IMR-90 (cell line): ENCODE measurements at regions not wholly inside any gene's neighbourhood (a gene's known extent, or its start where the extent isn't known, plus 50 kb on each side); places are given as distances from the start of the nearest gene placed in this dataset.

Experiments
- ATAC-seq: fragments of 200-7000 bp; cut with Tn5 transposase; 2 replicates; pipeline ENCODE4 v1.9.1; 2020; ENCODE audit warnings: low read depth, mild to moderate bottlenecking, moderate library complexity
- BruUV-seq: library from RNA; stranded (reverse); fragments of 400-500 nt; replicated peaks from 2 replicates; lab custom pipeline; 2021; lab: Mats Ljungman, UMichigan
- CTCF ChIA-PET: fragments of 300-600 bp; formaldehyde crosslinking; extraction: SDS; loops from one replicate; lab custom pipeline; 2021; ENCODE audit warnings: antibody characterized with exemption; lab: Yijun Ruan, JAX
- POLR2A ChIA-PET: fragments of 300-600 bp; sonication (Branson Sonifier 250); formaldehyde crosslinking; loops from one replicate; lab custom pipeline; 2022; ENCODE audit warnings: antibody characterized with exemption; ENCODE audit not compliant: unreplicated experiment; lab: Charles Lee
- DNase-seq: peaks from one replicate; pipeline ENCODE4 v3.0.0; 2013
- H2AFZ ChIP-seq: replicated peaks from 2 replicates; pipeline ENCODE3; 2013; ENCODE audit warnings: low read length, mild to moderate bottlenecking; ENCODE audit not compliant: poor library complexity
- H2AK5ac ChIP-seq: 2 replicates; pipeline ENCODE4 v1.6.1; 2013; ENCODE audit warnings: low read depth, low read length, inconsistent platforms
- H2AK9ac ChIP-seq: replicated peaks from 2 replicates; pipeline ENCODE3; 2013; ENCODE audit warnings: mild to moderate bottlenecking, low read depth, low read length, moderate library complexity; ENCODE audit not compliant: poor library complexity
- H2BK120ac ChIP-seq: 2 replicates; pipeline ENCODE4 v1.6.1; 2013; ENCODE audit warnings: low read depth, low read length, inconsistent platforms
- H2BK15ac ChIP-seq: 3 replicates; pipeline ENCODE4 v1.6.1; 2013; ENCODE audit warnings: low read depth, low read length, inconsistent platforms
- H2BK20ac ChIP-seq: 2 replicates; pipeline ENCODE4 v1.6.1; 2013; ENCODE audit warnings: low read depth, mild to moderate bottlenecking, inconsistent platforms, low read length, moderate library complexity
- H2BK5ac ChIP-seq: 2 replicates; pipeline ENCODE4 v1.6.1; 2013; ENCODE audit warnings: mild to moderate bottlenecking, low read depth, low read length, inconsistent platforms; ENCODE audit not compliant: poor library complexity, severe bottlenecking
- H3K14ac ChIP-seq: replicated peaks from 2 replicates; pipeline ENCODE4 v1.6.1; 2013; ENCODE audit warnings: low read depth, low read length, inconsistent platforms
- H3K18ac ChIP-seq: 2 replicates; pipeline ENCODE4 v1.6.1; 2013; ENCODE audit warnings: low read depth, low read length, control low read depth
- H3K23ac ChIP-seq: 2 replicates; pipeline ENCODE4 v1.6.1; 2013; ENCODE audit warnings: low read depth, low read length, inconsistent platforms
- H3K27ac ChIP-seq: 2 replicates; pipeline ENCODE4 v1.5.1; 2013; ENCODE audit warnings: mild to moderate bottlenecking, control low read depth, low read length; ENCODE audit not compliant: insufficient read depth
- H3K27me3 ChIP-seq: 2 replicates; pipeline ENCODE4 v1.6.1; 2013; ENCODE audit warnings: low read length; ENCODE audit not compliant: control insufficient read depth, insufficient read depth
- H3K36me3 ChIP-seq: 2 replicates; pipeline ENCODE4 v1.6.1; 2013; ENCODE audit warnings: low read length, mixed read lengths; ENCODE audit not compliant: control insufficient read depth, insufficient read depth
- H3K4ac ChIP-seq: 2 replicates; pipeline ENCODE4 v1.6.1; 2013; ENCODE audit warnings: low read depth, low read length, inconsistent platforms
- H3K4me1 ChIP-seq: 2 replicates; pipeline ENCODE4 v1.6.1; 2013; ENCODE audit warnings: low read length, mixed read lengths; ENCODE audit not compliant: control insufficient read depth, insufficient read depth
- H3K4me2 ChIP-seq: 2 replicates; pipeline ENCODE4 v1.6.1; 2013; ENCODE audit warnings: low read depth, mild to moderate bottlenecking, control low read depth, low read length, moderate library complexity
- H3K4me3 ChIP-seq: 2 replicates; pipeline ENCODE4 v1.5.1; 2013; ENCODE audit warnings: low read depth, mild to moderate bottlenecking, control low read depth, low read length, moderate library complexity; ENCODE audit not compliant: insufficient read depth
- H3K56ac ChIP-seq: 2 replicates; pipeline ENCODE4 v1.6.1; 2013; ENCODE audit warnings: low read length, inconsistent platforms; ENCODE audit not compliant: insufficient read depth; ENCODE audit errors: extremely low read depth
- H3K79me1 ChIP-seq, 2 experiments: 2 replicates each; pipeline ENCODE4 v1.6.1; 2013; ENCODE audit warnings: low read length in 2 of 2, inconsistent platforms in 1 of 2, low read depth in 1 of 2
- H3K9ac ChIP-seq: 2 replicates; pipeline ENCODE4 v1.6.1; 2013; ENCODE audit warnings: low read depth, low read length, control low read depth
- H3K9me1 ChIP-seq: 2 replicates; pipeline ENCODE4 v1.6.1; 2013; ENCODE audit warnings: low read length, inconsistent platforms; ENCODE audit not compliant: insufficient read depth
- H3K9me3 ChIP-seq: 2 replicates; pipeline ENCODE4 v1.6.1; 2013; ENCODE audit warnings: low read length; ENCODE audit not compliant: control insufficient read depth, insufficient read depth
- H4K20me1 ChIP-seq: 2 replicates; pipeline ENCODE4 v1.6.1; 2013; ENCODE audit warnings: low read length, inconsistent platforms; ENCODE audit not compliant: insufficient read depth
- H4K5ac ChIP-seq: 2 replicates; pipeline ENCODE4 v1.6.1; 2013; ENCODE audit warnings: mild to moderate bottlenecking, low read depth, low read length, control low read depth
- H4K8ac ChIP-seq, 2 experiments: 2 replicates each; pipeline ENCODE4 v1.6.1; 2013; ENCODE audit warnings: low read depth in 2 of 2, low read length in 2 of 2, control low read depth in 1 of 2, inconsistent platforms in 1 of 2
- H4K91ac ChIP-seq: 2 replicates; pipeline ENCODE4 v1.6.1; 2013; ENCODE audit warnings: low read depth, low read length, inconsistent platforms; ENCODE audit not compliant: insufficient read depth
- BHLHE40 ChIP-seq: fragments of 150-350 bp; IDR thresholded peaks from 2 replicates; pipeline ENCODE4 v1.6.1; 2016; ENCODE audit warnings: mild to moderate bottlenecking, low read depth, low read length
- CEBPB ChIP-seq: IDR thresholded peaks from 2 replicates; pipeline ENCODE4 v1.6.1; 2012; ENCODE audit warnings: low read depth, low read length, improper control_type of control experiment
- CHD1 ChIP-seq: IDR thresholded peaks from 2 replicates; pipeline ENCODE4 v1.6.1; 2012; ENCODE audit warnings: low read depth, low read length, improper control_type of control experiment
- CTCF ChIP-seq: conservative IDR thresholded peaks from 2 replicates; pipeline ENCODE4 v1.5.1; 2012; ENCODE audit warnings: mild to moderate bottlenecking, low read depth, low read length, improper control_type of control experiment
- ELK1 ChIP-seq: fragments of 150-350 bp; IDR thresholded peaks from 2 replicates; pipeline ENCODE4 v1.6.1; 2016; ENCODE audit warnings: low read depth, mild to moderate bottlenecking, low read length, moderate library complexity, borderline replicate concordance
- FOS ChIP-seq: fragments of 150-350 bp; IDR thresholded peaks from 2 replicates; pipeline ENCODE4 v1.6.1; 2016; ENCODE audit warnings: low read depth, low read length
- MAFK ChIP-seq: IDR thresholded peaks from 2 replicates; pipeline ENCODE4 v1.6.1; 2012; ENCODE audit warnings: low read depth, low read length, improper control_type of control experiment
- MXI1 ChIP-seq: IDR thresholded peaks from 2 replicates; pipeline ENCODE4 v1.6.1; 2012; ENCODE audit warnings: low read depth, mild to moderate bottlenecking, low read length, moderate library complexity, borderline replicate concordance
- POLR2A ChIP-seq: IDR thresholded peaks from 2 replicates; pipeline ENCODE4 v1.6.1; 2012; ENCODE audit warnings: mild to moderate bottlenecking, low read depth, low read length
- RCOR1 ChIP-seq: IDR thresholded peaks from 2 replicates; pipeline ENCODE4 v1.6.1; 2012; ENCODE audit warnings: mild to moderate bottlenecking, low read length, improper control_type of control experiment; ENCODE audit not compliant: insufficient replicate concordance
- RFX5 ChIP-seq: IDR thresholded peaks from 2 replicates; pipeline ENCODE4 v1.8.0; 2012; ENCODE audit warnings: low read depth, mild to moderate bottlenecking, low read length, moderate library complexity
- SMC3 ChIP-seq: fragments of 150-350 bp; IDR thresholded peaks from 2 replicates; pipeline ENCODE4 v1.6.1; 2016; ENCODE audit warnings: low read depth, mild to moderate bottlenecking, antibody characterized with exemption, low read length, moderate library complexity
- USF2 ChIP-seq: fragments of 150-350 bp; IDR thresholded peaks from 2 replicates; pipeline ENCODE4 v1.6.1; 2017; ENCODE audit warnings: mild to moderate bottlenecking, antibody characterized with exemption, low read length, low read depth
- WGBS, 2 experiments: methylation state at CpG; one replicate each; pipeline versions ENCODE4 v1.1.5 to v1.1.7; 2013; ENCODE audit warnings: missing lambda C conversion rate in 2 of 2; ENCODE audit not compliant: insufficient read length in 1 of 2; ENCODE audit errors: extremely low coverage in 2 of 2; 5-methylcytosine and 5-hydroxymethylcytosine counted together
- dilution Hi-C: fragments of 300-500 bp; cut with HindIII; formaldehyde crosslinking; loops from one replicate; pipeline ENCODE4 v1.14.3; 2018; ENCODE audit warnings: low sequenced_read_pairs; ENCODE audit not compliant: unreplicated experiment
- in situ Hi-C: fragments of 300-500 bp; cut with MboI; formaldehyde crosslinking; loops from 3 replicates; pipeline ENCODE4 v1.14.3; 2019; ENCODE audit warnings: low sequenced_read_pairs, inconsistent platforms, mixed read lengths
- intact Hi-C: fragments of 100-400 bp; cut with micrococcal nuclease; formaldehyde crosslinking; loops from 2 replicates; pipeline ENCODE4 v1.10.0; 2022

GRCh38 chr5:32848681-32849080 is 137.6 kb downstream of the NPR3 start:
- Histone ChIP-seq H3K79me1 (no peaks in the 10 kb centered on the region), H3K56ac (no peak overlapping the region), H4K91ac (peak overlapping the region; percentile 77), H2BK20ac (peak overlapping the region; percentile 70), H3K9me1 (peaks cover 6% of the 10 kb centered on the region), H3K23ac (0 out of 2 replicates have a peak overlapping the region, but pooled peaks have one; percentile 18), H4K8ac (peak overlapping the region; percentile 57 to 58; a peak in 2 of 4 replicates), H4K5ac (peak overlapping the region; percentile 65), H3K27ac (peak overlapping the region; percentile 13; the same call in 1 of the 2 replicates), H2AK5ac (no peak overlapping the region), H2BK5ac (peak overlapping the region; percentile 26), H4K20me1 (no peaks in the 10 kb centered on the region), H3K18ac (peak overlapping the region; percentile 55), H2BK15ac (peak overlapping the region; percentile 43; the same call in 2 of the 3 replicates), H3K4me2 (0 out of 2 replicates have a peak overlapping the region, but pooled peaks have one; percentile 9), H3K4ac (peak overlapping the region; percentile 47), H3K36me3 (no peaks in the 10 kb centered on the region), H3K4me1 (peaks cover 8% of the 10 kb centered on the region; the same call in 1 of the 2 replicates), H2AFZ (no peak overlapping the region), H3K14ac (peak overlapping the region; percentile 30), H3K9ac (no peak overlapping the region), H3K9me3 (0 out of 2 replicates have a peak, but pooled peaks cover 2% of the 10 kb centered on the region), H2BK120ac (peak overlapping the region; percentile 62), H2AK9ac (no peak overlapping the region), H3K4me3 (no peak overlapping the region), H3K27me3 (no peaks in the 10 kb centered on the region)
- ATAC-seq (no peak), DNase-seq (peak; percentile 60)
- ChIA-PET POLR2A (no interaction called here), CTCF (interaction anchor here (0.6 kb wide), 1 partner anchor 10 kb away, joined by 3 read pairs; no protein-coding TSS in a partner anchor)
- dilution Hi-C loops (no loop called here), intact Hi-C loops (no loop called here), in situ Hi-C loops (no loop called here)
- no peak for TF ChIP-seq POLR2A
- TF ChIP-seq MXI1 = no peak
- no peak for TF ChIP-seq BHLHE40
- TF ChIP-seq CTCF = no peak
- no peak for TF ChIP-seq RCOR1
- no peak for TF ChIP-seq ELK1
- TF ChIP-seq FOS = no peak
- TF ChIP-seq SMC3 = no peak
- no peak for TF ChIP-seq MAFK
- no peak for TF ChIP-seq CHD1
- TF ChIP-seq RFX5 = no peak
- no peak for TF ChIP-seq USF2
- no peak for TF ChIP-seq CEBPB
- no TSS peak for BruUV-seq
- WGBS, 2 experiments = no CpG with 5 or more reads among the region's 3 CpGs
